ENCODE measurements at regions not wholly inside any gene's neighbourhood (a gene's known extent, or its start where the extent isn't known, plus 50 kb on each side); places are given as distances from the start of the nearest gene placed in this dataset.
"Not testable (repeated sequence)": the region's sequence is repeated elsewhere in the genome, so short reads cannot be mapped to it uniquely, and the experiment has no call there.

GRCh38 chr20:1845163-1845523 is 50.1 kb upstream of the SIRPA start:
- no peaks in the 10 kb centered on the region for H3K27me3 Mint-ChIP-seq (ENCODE audit: low read depth)
- H3K27ac Mint-ChIP-seq (ENCODE audit: unreplicated experiment): no peak overlapping the region
- TF ChIP-seq CTCF (IDR thresholded peaks at IDR 0.05): no peak
- peaks cover 7% of the 10 kb centered on the region for H3K4me1 Mint-ChIP-seq (ENCODE audit: low read depth)
- no peak overlapping the region for H3K4me3 Mint-ChIP-seq (ENCODE audit: unreplicated experiment)
- no peak for DNase-seq (ENCODE audit: low spot score)
- H3K9me3 Mint-ChIP-seq (ENCODE audit: low read depth): peaks cover 4% of the 10 kb centered on the region
- H3K36me3 Mint-ChIP-seq (ENCODE audit: low read depth): peaks cover 3% of the 10 kb centered on the region

- TF ChIP-seq CTCF (IDR thresholded peaks at IDR 0.05): no peak
- no peak for DNase-seq (ENCODE audit: low spot score)
Measured at GRCh38 chr20:1844325-1845162, 50.7 kb upstream of the SIRPA start.

GRCh38 chr20:1842281-1842680 is 52.9 kb upstream of the SIRPA start:
- H3K27ac Mint-ChIP-seq (ENCODE audit: unreplicated experiment): no peak overlapping the region
- no peak overlapping the region for H3K4me3 Mint-ChIP-seq (ENCODE audit: unreplicated experiment)
- no peak for TF ChIP-seq CTCF (IDR thresholded peaks at IDR 0.05)
- peaks cover 3% of the 10 kb centered on the region for H3K36me3 Mint-ChIP-seq (ENCODE audit: low read depth)
- peaks cover 7% of the 10 kb centered on the region for H3K4me1 Mint-ChIP-seq (ENCODE audit: low read depth)
- H3K9me3 Mint-ChIP-seq (ENCODE audit: low read depth): peaks cover 4% of the 10 kb centered on the region
- no peak for DNase-seq (ENCODE audit: low spot score)
- no peaks in the 10 kb centered on the region for H3K27me3 Mint-ChIP-seq (ENCODE audit: low read depth)

More at GRCh38 chr20:1844325-1845162, 50.7 kb upstream of the SIRPA start:
- Mint-ChIP-seq H3K4me3 (ENCODE audit: unreplicated experiment) (no peak overlapping the region), H3K27me3 (ENCODE audit: low read depth) (no peaks in the 10 kb centered on the region), H3K27ac (ENCODE audit: unreplicated experiment) (no peak overlapping the region), H3K4me1 (ENCODE audit: low read depth) (peaks cover 7% of the 10 kb centered on the region), H3K36me3 (ENCODE audit: low read depth) (peaks cover 3% of the 10 kb centered on the region), H3K9me3 (ENCODE audit: low read depth) (peaks cover 4% of the 10 kb centered on the region)

- TF ChIP-seq CTCF (IDR thresholded peaks at IDR 0.05): no peak
- peaks cover 2% of the 10 kb centered on the region for H3K27me3 Mint-ChIP-seq (ENCODE audit: low read depth)
Measured at GRCh38 chr20:1841554-1842140, 53.6 kb upstream of the SIRPA start.

GRCh38 chr20:1840817-1841553 is 54.2 kb upstream of the SIRPA start:
- Mint-ChIP-seq H3K27me3 (ENCODE audit: low read depth) (peaks cover 5% of the 10 kb centered on the region), H3K4me1 (ENCODE audit: low read depth) (peaks cover 7% of the 10 kb centered on the region), H3K4me3 (ENCODE audit: unreplicated experiment) (no peak overlapping the region), H3K9me3 (ENCODE audit: low read depth) (no peaks in the 10 kb centered on the region), H3K36me3 (ENCODE audit: low read depth) (no peaks in the 10 kb centered on the region), H3K27ac (ENCODE audit: unreplicated experiment) (no peak overlapping the region)
- TF ChIP-seq CTCF (IDR thresholded peaks at IDR 0.05): no peak
- no peak for DNase-seq (ENCODE audit: low spot score)

More at GRCh38 chr20:1841554-1842140, 53.6 kb upstream of the SIRPA start:
- H3K4me1 Mint-ChIP-seq (ENCODE audit: low read depth): peaks cover 7% of the 10 kb centered on the region
- H3K27ac Mint-ChIP-seq (ENCODE audit: unreplicated experiment): no peak overlapping the region
- peaks cover under 1% of the 10 kb centered on the region for H3K9me3 Mint-ChIP-seq (ENCODE audit: low read depth)
- DNase-seq (ENCODE audit: low spot score): no peak
- peaks cover under 1% of the 10 kb centered on the region for H3K36me3 Mint-ChIP-seq (ENCODE audit: low read depth)
- no peak overlapping the region for H3K4me3 Mint-ChIP-seq (ENCODE audit: unreplicated experiment)

GRCh38 chr20:1839376-1840317 is 55.6 kb upstream of the SIRPA start:
- H3K36me3 Mint-ChIP-seq (ENCODE audit: low read depth); H3K9me3 Mint-ChIP-seq (ENCODE audit: low read depth); H3K4me3 Mint-ChIP-seq (ENCODE audit: unreplicated experiment); H3K27ac Mint-ChIP-seq (ENCODE audit: unreplicated experiment); DNase-seq (ENCODE audit: low spot score); H3K27me3 Mint-ChIP-seq (ENCODE audit: low read depth): not testable (repeated sequence)
- H3K4me1 Mint-ChIP-seq (ENCODE audit: low read depth): peaks cover 15% of the 10 kb centered on the region

Data from chondrocyte (in vitro differentiated cells).